ENCODE measurements at regions not wholly inside any gene's neighbourhood (a gene's known extent, or its start where the extent isn't known, plus 50 kb on each side); places are given as distances from the start of the nearest gene placed in this dataset.

GRCh38 chr9:22986556-22986955 is 539.9 kb downstream of the DMRTA1 start:
- no peak for TF ChIP-seq CTCF (IDR thresholded peaks at IDR 0.05; ENCODE audit: low read depth, low read length, poor library complexity, severe bottlenecking)
- no peak for TF ChIP-seq EZH2phosphoT487 (IDR thresholded peaks at IDR 0.05; ENCODE audit: borderline replicate concordance, low read length)

All from DOHH2 (cell line).